ENCODE measurements at regions not wholly inside any gene's neighbourhood (a gene's known extent, or its start where the extent isn't known, plus 50 kb on each side); places are given as distances from the start of the nearest gene placed in this dataset.

DNA sequence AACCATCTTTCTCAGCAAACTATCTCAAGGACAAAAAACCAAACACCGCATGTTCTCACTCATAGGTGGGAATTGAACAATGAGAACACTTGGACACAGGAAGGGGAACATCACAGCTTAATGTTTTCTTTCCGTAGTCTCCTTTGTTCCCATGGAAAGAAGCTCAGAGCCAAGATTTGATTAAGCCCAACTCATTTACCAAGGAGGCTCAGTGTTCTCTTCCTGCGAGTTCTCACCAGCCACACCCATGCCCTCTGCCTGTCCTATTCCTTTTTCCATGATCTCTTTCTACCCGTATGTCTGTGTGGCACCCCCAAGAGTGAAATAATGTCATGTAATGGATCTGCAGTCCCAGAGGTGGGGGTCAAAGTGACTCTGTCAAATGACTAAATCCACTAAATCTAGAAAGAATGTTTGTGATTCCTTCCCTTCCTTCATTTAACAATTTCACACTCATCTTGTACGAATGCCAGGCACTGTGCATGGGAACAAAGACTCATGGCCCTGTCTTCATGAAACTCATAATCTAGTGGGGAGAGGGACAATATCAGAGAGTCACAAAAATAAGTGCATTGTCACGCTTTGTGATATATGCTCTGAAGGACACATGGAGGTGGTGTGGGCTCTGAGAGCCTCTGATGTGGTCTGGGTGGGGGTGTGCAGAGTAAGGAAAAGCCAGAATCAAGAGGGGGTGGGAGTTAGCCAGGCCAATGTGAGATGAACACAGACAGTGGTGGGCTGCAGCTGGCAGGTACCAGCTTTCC lies 292.1 kb downstream of the CDC5L start:
- DNase-seq (ENCODE audit: low read depth) = no peak

DNA sequence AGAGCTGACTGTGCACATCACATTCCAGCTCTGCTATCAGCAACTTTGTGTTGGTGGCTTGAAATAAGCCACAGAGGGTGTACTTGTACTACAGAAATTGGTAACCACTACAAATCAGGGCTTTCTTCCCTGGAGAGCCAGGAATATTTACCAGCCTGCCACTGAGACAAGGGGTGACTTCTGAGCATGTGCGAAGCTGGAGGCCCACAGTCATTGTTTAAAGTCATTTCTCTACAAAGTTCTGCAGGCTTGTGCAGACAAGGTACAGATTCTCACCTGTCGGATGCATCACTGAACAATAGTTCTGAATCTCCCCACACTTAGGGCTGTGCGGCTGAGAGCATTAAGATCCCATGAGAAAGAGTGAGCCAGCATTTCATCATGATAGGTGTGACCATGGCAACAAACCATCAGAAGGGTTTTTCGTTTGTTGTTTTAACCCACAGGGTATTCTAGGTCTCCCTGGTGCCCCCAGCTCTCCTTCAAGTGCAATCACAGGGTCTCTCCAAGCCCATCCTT lies 292.8 kb downstream of the CDC5L start:
- DNase-seq (ENCODE audit: low read depth) = no peak

DNA sequence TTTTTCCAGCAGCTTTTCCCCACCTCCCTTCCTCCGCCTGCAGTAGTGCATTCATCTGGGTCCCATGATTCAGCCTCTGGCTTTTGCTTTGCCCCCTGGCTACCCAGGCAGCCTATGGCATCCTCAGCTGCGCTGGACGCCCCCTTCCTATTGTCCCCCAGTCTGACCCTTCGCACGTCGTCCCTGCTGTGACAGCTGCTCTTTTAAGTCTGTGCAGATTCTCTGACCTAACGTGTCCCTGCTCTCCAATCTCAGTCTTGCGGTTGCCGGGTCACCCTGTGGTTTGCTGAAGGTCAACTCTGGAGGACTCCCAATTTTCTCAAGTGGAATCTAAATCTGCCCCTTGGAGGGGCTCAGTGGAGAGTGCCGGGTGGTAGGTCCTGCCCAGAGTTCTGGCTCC lies 294.3 kb downstream of the CDC5L start:
- no peak for DNase-seq (ENCODE audit: low read depth)

DNA sequence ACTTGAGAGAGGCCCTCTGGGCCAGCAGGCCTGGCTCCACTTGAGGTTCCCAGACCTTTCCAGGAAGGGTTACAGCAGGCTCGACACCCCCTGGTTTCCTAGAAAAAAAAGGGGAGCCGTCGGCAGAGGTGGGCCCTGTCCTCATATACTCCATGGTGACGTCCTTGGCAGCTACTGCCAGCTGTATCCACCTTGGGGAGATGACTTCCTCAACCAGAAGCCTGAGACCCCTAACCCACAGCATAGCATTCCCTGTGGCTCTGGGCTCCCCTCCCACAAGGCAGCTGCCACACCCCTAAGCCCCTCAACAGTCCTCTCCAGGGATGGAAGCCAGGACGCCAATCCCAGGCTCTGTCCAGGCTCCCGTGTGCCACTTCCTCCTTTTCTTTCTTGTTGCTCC lies 294.8 kb downstream of the CDC5L start:
- DNase-seq (ENCODE audit: low read depth) = no peak

- DNase-seq (ENCODE audit: low read depth) = no peak
Observed at GRCh38 chr6:44682987-44683779, 295.7 kb downstream of the CDC5L start.

- no peak for DNase-seq (ENCODE audit: low read depth)
Observed at GRCh38 chr6:44685213-44685612, 297.7 kb downstream of the CDC5L start.

- no peak for DNase-seq (ENCODE audit: low read depth)
Observed at GRCh38 chr6:44696099-44696498, 308.6 kb downstream of the CDC5L start.

GRCh38 chr6:44696686-44697085 lies 309.2 kb downstream of the CDC5L start:
- DNase-seq (ENCODE audit: low read depth) = no peak

DNA sequence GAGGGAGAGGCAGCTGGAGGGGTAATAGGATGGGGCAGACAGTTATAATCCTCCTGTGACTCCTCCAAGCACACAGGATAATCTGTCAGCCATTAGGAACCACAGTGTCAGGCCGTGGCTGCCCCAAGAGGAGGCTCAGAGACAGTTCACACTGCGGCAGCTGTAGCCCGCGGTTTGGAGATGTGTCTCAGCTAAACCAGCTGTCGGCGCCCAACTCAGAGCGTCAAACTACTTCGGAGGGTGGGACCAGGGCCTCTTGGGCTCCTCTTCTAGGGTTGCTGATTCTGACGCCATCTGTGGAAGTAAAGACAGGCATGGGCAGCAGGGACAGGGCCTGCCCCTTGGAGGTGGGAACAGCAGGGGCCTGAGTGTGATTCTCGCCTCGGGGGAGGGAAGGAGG lies 309.8 kb downstream of the CDC5L start:
- no peak for DNase-seq (ENCODE audit: low read depth)

DNA sequence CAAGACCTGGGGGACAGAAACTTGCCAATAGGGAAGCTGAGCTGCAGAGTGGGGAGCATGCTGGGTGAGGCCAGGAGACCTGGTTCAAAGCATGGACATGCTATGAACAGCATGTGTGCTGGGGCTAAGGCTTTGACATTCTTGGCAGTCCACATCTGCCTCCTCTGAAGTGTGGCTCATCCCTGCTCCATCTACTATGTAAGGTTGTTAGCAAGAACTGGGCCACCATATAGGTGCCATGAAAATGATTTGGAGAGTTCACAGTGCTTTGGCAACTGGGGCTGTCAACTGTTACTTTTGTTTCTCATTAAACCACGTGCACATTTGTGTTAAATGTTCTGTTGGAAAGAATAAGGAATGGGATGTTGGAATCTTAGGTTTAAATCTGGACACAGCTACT lies 311.1 kb downstream of the CDC5L start:
- no peak for DNase-seq (ENCODE audit: low read depth)

DNA sequence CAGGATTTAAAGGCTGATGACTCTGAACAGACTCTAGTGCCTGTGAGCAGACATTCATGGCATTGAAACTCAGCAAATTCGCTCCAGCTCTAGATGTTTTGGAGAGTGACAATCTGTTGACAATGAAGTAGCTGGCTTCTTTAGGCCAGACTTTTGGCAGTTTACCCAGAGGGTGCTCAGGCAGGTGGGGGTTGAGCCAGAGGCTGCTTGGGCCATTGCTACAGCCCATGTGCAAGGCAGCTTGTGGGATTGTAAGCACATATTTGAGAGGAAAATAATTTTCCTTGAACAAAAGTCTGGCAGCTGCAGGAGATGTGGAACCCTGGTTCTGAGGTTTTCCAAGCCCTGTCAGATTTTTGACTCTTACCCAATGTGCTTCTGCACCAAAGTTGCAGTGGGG lies 311.6 kb downstream of the CDC5L start:
- DNase-seq (ENCODE audit: low read depth) = no peak

DNA sequence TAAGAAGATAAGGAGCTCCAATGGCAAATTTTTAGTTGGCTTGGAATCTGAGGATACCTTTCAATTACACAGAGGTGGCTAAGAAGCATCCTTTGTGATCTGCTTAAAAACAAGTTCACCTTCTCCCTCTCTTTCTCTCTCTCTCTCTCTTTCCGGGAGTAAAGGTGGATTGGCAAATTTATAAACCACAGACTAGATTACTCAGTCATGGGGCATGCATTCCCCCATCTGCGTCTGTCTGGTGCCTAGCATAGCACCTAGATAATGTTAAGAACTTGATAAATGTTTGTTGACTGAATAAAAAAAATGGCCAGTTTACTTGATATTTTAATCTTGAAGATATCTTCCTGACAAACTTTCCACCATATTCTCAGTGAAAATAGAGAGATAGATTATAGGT lies 312.3 kb downstream of the CDC5L start:
- DNase-seq (ENCODE audit: low read depth) = no peak

DNA sequence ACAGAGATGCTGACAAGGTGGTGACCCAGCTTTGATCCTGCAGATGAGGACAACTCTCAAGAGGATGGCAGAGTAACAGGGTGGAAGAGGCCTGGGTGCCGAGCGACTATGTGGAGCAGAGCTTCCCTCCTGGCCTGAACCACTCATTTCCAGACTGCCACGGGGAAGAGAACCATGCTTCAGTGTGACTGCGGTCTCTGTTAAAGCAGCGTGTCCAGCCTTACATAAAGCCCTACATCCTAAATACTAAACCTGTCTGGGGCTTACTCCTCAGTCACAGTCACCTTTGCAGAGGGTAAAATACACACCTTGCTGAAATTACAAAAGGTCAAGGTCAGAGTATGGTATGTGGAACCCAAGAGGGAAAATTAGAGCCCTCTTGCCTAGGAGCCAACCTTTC lies 312.9 kb downstream of the CDC5L start:
- DNase-seq (ENCODE audit: low read depth) = no peak

DNA sequence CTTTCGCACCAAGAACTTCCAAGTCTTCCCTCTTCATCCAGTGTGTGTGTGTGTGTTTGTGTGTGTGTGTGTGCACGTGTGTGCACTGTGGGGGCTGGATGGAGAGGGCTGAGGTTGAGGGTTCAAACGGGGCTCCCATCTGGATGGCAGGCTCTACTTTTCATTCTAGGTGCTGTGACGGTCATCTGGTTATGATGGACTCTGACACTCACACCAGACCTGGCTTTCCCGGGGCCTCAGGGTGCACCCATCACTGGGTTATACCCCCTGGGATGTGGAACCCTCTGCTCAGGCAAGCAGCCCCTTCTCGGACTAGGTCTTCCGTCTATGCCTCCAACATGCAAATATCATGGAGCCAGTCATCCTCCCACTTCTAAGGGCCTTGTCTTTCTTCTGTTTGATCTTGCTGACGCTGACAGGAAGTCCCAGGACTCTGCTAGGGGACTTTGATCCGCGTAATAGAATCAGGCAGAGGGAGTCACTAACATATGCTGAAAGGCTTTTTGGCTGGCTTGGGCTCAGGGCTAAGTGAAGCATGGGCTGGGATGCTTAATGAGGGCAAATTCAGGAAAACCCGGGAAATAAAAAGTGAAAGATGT lies 313.6 kb downstream of the CDC5L start:
- DNase-seq (ENCODE audit: low read depth) = no peak

GRCh38 chr6:44701637-44702101 lies 314.2 kb downstream of the CDC5L start:
- no peak for DNase-seq (ENCODE audit: low read depth)

- DNase-seq (ENCODE audit: low read depth) = no peak
Observed at GRCh38 chr6:44702292-44702691, 314.8 kb downstream of the CDC5L start.

DNA sequence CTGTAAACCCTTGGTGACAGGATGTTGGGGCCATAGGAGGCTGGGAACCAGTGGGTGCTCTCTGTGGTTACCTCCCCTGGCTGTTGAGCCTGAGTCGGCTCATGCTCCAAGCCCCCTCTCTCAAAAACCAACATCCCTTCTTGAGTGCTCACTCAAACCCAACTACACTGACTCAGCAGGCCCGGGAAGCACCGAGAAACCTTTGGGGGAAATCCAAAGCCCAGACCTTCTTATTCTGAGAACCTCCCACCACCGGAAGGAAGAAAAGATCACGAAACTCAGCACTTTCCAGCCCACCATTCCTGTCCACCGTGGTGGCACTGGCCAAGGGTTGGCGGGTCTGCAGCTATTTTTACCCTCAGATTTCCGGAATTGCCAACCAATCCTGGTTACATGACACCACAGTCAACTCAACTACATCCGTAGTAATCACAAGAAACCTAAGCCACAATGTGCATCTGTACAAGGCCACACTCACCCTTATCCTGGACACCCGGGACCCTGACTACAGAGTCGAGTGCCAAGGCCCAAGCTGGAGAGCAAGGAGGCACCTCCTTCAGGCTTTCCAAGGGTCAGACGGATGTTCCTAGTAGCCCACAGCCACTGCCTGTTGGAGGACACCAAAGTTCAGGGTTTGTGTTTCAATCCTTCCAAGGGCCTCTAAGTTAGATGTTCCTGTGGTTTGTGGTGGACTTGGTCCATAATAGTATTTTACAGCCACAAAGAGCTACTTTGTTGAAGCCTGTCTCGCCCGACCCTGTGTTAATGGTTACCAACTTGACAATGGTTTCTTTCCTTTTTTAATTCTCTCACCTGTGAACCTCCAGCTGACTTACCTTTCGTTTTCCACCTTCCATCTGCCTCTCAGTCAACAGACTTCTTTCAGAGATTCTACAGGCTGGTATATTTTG lies 317.0 kb downstream of the CDC5L start:
- DNase-seq (ENCODE audit: low read depth) = no peak

DNA sequence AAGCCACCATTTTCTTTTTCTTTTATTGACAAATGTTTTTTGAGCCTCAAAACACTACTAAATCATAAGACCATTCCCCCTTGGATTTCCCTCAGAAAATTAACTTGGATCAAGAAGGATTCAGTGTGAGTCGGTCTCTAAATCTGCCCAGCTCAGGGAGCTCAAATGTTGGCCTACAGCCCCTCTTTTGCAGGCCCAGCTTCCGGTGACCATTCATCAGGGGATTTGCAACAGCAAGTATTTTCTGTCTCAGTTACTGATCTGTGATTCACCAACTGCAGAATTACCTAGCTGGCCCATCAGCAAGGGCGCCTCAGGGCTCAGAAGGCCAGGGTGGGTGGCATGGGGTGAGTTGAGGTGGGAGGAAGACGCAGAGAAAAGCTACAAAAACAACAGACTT lies 318.1 kb downstream of the CDC5L start:
- DNase-seq (ENCODE audit: low read depth) = no peak

DNA sequence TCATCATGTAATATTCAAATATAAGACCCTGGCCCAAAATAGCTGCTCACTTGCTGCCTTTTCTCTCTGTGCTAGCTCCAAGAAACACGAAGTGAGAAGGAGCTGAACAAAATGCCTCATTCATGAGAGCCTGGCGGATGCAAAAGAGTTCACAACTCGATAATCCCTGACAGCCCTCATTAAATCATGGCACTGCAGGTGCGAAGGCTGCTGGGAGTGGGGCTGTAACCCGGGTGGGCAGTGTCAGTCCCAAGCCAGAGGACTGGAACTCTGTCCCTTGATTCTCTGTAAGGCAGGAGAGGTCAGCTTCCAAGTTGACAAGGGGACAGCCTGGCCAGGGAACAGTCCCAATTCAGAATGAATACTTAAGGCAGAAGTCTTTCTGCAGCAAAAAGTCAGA lies 318.5 kb downstream of the CDC5L start:
- DNase-seq (ENCODE audit: low read depth) = no peak

DNA sequence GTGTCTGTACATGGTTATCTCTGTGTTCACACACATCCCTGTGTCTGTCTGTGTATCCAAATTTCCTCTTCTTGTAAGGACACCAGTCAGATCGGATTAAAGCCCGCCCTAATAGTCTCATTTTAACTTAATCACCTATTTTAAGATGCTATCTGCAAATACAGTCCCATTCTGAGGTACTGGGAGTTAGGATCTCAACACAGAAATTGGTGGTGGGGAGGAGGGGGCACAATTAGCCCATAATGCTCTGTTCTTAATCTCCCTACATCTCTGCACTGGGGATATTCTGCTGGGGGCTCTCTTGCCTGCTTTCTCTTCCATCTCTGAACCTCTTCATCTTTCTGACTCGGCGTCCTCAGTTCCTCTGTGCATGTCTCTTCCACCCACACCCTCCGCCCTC lies 320.7 kb downstream of the CDC5L start:
- no peak for DNase-seq (ENCODE audit: low read depth)

DNA sequence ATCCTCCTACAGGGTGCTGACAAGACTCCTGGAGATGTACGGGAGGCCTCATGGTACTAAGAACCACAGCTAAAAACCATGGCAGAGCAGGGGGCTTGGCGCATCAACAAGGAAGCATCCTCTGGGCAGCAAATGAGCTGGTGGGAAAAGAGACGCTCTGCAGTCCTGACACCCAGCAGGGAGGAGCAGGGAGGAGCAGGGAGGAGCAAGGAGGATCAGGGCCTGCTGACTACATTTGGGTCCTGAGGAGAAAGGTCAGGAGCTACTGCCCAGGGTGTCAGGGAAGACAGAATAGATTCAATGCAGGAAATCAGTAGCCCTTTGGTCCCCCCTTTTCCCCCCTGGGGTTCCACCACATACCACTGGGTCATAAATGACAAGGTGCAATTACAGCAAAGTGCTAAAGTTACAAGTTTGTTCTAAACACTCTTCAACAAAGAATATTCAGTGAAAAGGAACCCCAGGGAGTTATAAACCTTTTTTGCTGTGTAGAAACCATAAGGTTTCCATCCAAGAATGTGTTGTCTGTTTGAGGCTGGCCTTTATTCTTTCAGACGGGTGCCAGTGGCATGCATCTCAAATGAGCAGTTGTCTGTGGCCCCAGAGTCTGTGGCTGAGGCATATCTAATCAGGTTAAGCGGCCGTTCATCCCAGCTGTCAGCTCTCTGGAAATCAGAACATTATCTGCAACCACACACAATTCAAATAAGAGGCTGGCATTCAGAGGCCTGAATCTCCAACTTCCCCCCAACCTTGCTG lies 325.0 kb downstream of the CDC5L start:
- no peak for DNase-seq (ENCODE audit: low read depth)

Measured in T follicular helper cell (primary cell).